ENCODE measurements at regions not wholly inside any gene's neighbourhood (a gene's known extent, or its start where the extent isn't known, plus 50 kb on each side); places are given as distances from the start of the nearest gene placed in this dataset.
"Not testable (repeated sequence)": the region's sequence is repeated elsewhere in the genome, so short reads cannot be mapped to it uniquely, and the experiment has no call there.

- not testable (repeated sequence) for H3K4me3 ChIP-seq (ENCODE audit: low read length)
Observed at GRCh38 chr11:67873223-67873622, 130.7 kb downstream of the UNC93B1 start.

DNA sequence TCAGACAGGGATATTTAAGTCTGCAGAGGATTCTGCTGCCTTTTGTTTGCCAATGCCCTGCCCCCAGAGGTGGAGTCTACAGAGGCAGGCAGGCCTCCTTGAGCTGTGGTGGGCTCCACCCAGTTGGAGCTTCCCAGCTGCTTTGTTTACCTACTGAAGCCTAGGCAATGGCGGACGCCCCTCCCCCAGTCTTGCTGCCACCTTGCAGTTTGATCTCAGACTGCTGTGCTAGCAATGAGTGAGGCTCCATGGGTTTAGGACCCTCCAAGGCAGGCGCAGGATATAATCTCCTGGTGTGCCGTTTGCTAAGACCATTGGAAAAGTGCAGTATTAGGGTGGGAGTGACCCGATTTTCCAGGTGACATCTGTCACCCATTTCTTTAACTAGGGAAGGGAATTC, 132.7 kb downstream of the UNC93B1 start:
- H3K4me3 ChIP-seq (ENCODE audit: low read length): not testable (repeated sequence)

DNA sequence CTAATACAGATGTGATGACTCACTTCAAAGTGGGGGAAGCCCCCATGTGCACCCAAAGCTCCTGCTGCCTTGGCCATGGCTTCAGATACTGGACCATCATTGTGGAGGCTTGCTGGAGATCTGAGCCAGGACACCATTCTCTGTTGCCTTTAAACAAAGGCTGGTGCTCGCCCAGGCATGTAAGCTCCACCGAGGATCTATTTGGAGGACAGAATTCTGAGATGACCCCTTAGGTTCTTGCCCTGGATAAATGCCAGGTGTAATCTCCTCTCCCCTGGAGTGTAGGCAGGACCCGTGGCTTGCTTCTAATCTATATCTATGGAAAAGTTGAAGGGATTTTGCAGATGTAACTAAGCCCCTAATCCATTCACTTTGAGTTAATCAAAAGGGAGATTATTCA, 141.0 kb downstream of the UNC93B1 start:
- H3K4me3 ChIP-seq (ENCODE audit: low read length): not testable (repeated sequence)

- H3K4me3 ChIP-seq (ENCODE audit: low read length): not testable (repeated sequence)
Observed at GRCh38 chr11:67859513-67860161, 144.3 kb downstream of the UNC93B1 start.

GRCh38 chr11:67850747-67851146, 153.2 kb downstream of the UNC93B1 start:
- H3K4me3 ChIP-seq (ENCODE audit: low read length): not testable (repeated sequence)

DNA sequence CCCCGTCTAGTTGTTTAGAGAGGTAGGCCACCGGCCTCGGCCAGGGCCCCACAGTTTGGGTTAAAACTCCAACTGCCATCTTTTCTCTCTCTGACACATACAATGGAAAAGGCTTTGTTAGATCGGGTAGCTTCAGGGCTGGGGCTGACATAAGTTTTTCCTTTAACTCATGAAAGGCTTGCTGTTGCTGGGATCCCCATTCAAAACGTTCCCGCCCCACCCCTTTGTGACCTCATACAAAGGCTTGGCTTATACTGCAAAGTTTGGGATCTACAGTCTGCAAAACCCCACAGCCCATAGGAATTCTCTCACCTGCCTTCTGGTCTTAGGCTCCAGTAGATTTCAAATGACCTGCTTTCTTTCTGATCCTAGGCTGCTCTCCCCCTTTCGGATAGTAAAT, 154.1 kb downstream of the UNC93B1 start:
- not testable (repeated sequence) for H3K4me3 ChIP-seq (ENCODE audit: low read length)

DNA sequence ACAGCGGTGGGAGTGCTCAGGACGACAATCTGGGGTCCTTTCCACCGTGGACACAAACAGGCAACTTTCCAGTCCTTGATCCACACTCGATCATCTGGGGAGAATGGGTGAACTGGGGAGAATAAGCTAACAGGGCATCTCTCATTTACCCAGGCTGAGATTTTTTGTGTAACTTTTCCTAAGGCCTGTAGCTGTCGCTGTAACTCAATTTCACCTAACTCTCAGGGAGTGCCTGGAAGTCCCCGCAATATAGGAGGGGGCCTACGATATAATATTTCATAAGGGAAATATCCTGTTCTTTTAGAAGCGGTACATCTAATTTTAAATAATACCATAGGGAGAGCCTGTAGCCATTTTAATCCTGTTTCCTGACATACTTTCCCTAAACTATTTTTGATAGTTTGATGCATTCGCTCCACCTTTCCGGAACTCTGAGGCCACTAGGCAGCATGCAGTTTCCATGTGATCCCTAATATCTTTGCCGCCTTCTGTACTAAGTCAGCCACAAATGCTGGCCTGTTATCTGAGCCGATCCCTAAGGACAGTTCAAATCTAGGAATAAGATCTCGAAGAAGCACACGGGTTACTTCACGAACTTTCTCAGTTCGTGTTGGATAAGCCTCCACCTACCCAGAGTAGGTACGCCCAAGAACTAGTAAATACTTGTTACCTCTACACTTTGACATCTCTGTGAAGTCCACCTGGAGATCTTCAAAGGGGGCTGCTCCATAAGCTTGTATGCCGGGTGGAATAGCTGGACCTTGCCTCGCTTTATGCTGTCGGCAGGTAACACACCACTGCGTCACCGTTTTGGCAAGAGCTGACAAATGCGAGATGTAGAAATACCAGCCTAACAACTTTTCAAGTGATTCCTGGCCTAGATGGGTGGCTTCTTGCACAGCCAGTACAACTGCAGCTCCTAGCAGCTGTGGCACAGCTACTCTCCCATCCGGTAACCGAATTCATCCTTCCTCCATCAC, 155.7 kb downstream of the UNC93B1 start:
- not testable (repeated sequence) for H3K4me3 ChIP-seq (ENCODE audit: low read length)

GRCh38 chr11:67846303-67846702, 157.6 kb downstream of the UNC93B1 start:
- not testable (repeated sequence) for H3K4me3 ChIP-seq (ENCODE audit: low read length)

- not testable (repeated sequence) for H3K4me3 ChIP-seq (ENCODE audit: low read length)
Observed at GRCh38 chr11:67845296-67845695, 158.6 kb downstream of the UNC93B1 start.

GRCh38 chr11:67840599-67840998, 163.3 kb downstream of the UNC93B1 start:
- not testable (repeated sequence) for H3K4me3 ChIP-seq (ENCODE audit: low read length)

- not testable (repeated sequence) for H3K4me3 ChIP-seq (ENCODE audit: low read length)
Observed at GRCh38 chr11:67830152-67830551, 155.7 kb upstream of the ALDH3B2 start.

GRCh38 chr11:67826951-67827296, 152.5 kb upstream of the ALDH3B2 start:
- H3K4me3 ChIP-seq (ENCODE audit: low read length): not testable (repeated sequence)

- H3K4me3 ChIP-seq (ENCODE audit: low read length): not testable (repeated sequence)
Observed at GRCh38 chr11:67826028-67826950, 151.9 kb upstream of the ALDH3B2 start.

DNA sequence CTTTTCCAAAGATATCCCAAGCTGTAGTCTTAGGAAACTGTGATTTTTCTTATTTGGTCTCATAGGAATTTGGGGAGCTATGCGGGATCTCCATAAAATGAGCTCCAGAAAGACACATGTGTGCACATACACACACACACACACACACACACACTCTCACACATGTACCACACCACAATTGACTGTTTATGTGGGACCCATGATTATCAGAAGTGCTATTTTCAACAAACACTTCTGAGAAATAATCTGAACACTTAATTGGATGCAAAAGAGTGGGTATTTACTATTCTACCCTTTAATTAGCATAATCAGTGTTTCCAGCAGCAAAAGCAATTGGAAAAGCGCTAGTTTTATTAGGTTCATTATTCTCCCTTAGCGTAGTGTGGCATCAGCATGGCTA, 150.4 kb upstream of the ALDH3B2 start:
- not testable (repeated sequence) for H3K4me3 ChIP-seq (ENCODE audit: low read length)

DNA sequence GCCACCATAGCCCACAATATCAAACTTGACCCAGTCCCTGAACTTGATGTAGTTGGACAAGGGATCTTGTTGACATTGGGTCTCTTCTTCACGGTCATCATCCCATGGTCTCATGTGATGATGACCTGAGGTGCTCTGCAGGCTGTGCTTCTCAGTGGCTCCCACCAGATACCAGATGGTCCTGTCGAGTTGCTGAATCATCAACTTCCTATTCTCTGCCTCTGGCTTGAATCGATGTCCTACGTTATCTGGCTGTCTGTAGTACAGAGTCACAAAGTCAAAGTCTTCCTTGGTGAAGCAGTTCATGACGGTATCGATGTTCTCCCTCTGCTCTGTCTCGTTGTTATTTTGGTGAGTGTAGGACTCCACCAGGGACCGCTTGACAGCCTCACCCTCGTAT, 145.7 kb upstream of the ALDH3B2 start:
- TF ChIP-seq ZNF274 (IDR thresholded peaks at IDR 0.05; ENCODE audit: low read depth, low read length): no peak
- H3K4me3 ChIP-seq (ENCODE audit: low read length): no peak overlapping the region

DNA sequence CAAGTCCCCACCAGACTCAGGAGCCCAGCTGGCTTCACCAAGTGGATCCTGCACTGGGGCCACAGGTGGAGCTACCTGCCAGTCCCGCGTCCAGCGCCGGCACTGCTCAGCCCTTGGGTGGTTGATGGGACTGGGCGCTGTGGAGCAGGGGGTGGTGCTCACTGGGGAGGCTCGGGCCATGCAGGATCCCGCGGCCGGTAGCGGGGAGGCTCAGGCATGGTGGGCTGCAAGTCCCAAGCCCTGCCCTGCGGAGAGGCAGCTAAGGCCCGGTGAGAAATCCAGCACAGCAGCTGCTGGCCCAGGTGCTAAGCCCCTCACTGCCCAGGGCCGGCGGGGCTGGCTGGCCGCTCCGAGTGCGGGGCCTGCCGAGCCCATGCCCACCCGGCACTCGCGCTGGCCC, 143.1 kb upstream of the ALDH3B2 start:
- H3K4me3 ChIP-seq (ENCODE audit: low read length): not testable (repeated sequence)

GRCh38 chr11:67809301-67809700, 134.9 kb upstream of the ALDH3B2 start:
- not testable (repeated sequence) for H3K4me3 ChIP-seq (ENCODE audit: low read length)

GRCh38 chr11:67807896-67808295, 133.5 kb upstream of the ALDH3B2 start:
- H3K4me3 ChIP-seq (ENCODE audit: low read length): not testable (repeated sequence)

DNA sequence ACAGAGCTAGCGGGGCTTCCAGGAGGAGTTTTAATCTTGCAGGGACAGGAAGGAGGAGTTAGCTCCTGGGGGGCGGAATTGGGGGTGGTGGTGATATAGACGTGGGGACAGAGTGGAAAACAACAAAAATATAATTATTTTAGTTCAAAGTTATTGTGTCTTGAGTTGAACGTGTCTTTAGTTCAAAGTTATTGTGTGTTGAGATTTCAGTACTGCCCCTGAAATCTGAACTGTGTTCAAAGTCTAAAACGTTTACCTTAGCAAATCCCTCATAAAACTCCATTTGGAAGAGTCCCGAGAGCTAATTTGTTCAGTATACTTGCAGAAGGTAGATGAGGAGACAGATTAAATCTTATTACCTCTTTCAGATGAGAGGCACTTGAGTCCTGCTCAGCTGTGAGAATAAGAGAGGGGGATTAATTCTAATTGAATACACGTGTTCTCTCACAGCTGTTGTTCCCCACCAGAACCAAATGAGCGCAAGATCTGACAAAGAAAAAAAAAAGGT, 132.4 kb upstream of the ALDH3B2 start:
- not testable (repeated sequence) for H3K4me3 ChIP-seq (ENCODE audit: low read length)

DNA sequence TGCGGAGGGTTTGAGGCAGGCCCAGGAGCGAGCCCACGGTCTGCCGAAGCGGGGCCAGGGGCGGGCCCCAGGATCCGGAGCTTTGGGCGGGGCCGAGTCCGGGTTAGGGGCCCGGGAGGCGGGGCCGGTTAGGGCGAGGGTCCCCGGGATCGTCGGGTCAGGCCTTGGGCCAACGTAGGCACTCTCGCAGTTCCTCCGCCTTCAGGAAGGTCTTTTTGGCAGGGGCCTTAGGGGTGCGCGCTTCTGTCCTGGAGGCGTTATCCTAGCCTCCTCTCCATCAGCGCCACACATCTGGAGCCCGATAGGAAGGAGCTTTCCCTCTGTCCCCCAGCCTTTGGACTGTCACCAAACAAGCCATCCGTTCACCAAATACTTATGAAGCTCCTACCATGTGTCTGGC, 131.8 kb upstream of the ALDH3B2 start:
- H3K4me3 ChIP-seq (ENCODE audit: low read length): peak overlapping the region; percentile 62; the same call in 1 of the 2 replicates

Data from GM08714 (cell line).